COLO668 (cell line): ENCODE measurements at regions not wholly inside any gene's neighbourhood (a gene's known extent, or its start where the extent isn't known, plus 50 kb on each side); places are given as distances from the start of the nearest gene placed in this dataset.
"Not testable (repeated sequence)": the region's sequence is repeated elsewhere in the genome, so short reads cannot be mapped to it uniquely, and the experiment has no call there.

ENCODE experiments used
- DNase-seq: peaks from one replicate; lab custom pipeline; 2025; ENCODE audit not compliant: unreplicated experiment; lab: John Stamatoyannopoulos, UW

- no peak for DNase-seq
These were observed 465.7 kb upstream of the MGAT4C start for GRCh38 chr12:86721713-86722397.

- DNase-seq: no peak
These were observed 463.2 kb upstream of the MGAT4C start for GRCh38 chr12:86719381-86719780.

DNA sequence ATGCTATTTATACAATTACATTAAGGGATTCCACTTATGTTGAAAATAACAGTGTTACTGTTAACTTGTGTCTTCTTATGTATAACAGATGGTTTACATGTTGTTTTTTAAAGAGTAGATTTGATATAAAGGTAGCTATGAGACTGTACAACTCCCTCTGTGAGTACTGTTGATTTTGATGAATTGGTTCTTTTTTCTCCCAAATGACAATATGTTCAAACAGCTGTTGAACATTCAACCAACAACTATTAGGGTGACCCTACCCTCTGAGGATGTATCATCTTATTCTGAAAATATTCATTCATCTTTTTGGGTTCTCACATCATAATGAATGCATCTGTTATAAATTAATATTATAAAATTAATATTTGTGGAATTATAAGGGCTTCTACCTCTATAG lies 456.9 kb upstream of the MGAT4C start:
- no peak for DNase-seq

DNA sequence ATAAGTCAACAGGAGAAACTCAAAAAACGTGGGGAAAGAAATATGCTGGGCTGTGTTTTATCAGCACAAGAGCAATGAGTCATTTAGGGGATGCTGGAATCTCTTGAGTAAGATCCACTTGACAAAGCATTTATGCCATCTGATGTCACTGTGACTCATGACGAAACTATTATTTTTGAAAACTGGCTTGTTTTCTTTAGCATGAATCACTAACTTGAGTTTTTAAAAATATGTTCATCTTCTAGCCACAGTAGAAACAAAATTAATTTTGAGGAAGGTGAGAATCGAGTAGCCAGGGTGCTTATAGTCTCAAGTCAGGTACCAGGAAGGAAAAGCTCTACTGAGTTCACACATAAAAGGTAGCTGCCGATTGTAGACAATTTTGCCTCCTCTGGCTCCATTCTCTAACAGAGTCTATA lies 456.2 kb upstream of the MGAT4C start:
- no peak for DNase-seq

GRCh38 chr12:86711731-86712130 lies 455.5 kb upstream of the MGAT4C start:
- DNase-seq: no peak

DNA sequence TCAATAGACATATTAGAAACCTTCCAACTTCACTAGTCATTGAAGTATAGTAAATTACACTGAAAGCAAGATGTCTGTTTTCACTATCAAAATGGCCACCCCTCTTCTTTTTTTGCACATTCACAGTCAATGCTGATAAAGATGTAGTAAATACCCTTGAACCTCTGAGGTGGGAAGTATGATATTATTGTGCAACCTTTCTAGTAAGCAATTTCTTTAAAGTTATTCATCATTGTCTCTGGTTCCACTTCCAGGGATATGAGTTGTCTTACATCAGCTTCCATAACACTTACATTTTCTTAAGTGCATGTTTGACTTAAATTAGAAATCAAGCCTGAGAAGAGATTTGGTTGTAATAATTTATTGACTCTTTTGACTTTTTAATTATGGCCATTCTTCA lies 453.9 kb upstream of the MGAT4C start:
- no peak for DNase-seq

DNA sequence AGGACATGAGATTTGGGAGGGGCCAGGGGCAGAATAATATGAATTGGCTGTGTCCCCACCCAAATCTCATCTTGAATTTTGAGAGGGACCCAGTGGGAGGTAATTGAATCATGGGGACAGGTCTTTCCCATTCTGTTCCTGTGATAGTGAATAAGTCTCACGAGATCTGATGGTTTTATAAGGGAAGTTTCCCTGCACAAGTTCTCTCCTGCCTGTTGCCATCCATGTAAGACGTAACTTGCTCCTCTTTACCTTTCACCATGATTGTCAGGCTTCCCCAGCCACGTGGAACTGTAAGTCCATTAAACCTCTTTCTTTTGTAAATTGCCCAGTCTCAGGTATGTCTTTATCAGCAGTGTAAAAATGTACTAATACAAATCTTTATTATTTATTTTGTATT lies 452.8 kb upstream of the MGAT4C start:
- DNase-seq: not testable (repeated sequence)

DNA sequence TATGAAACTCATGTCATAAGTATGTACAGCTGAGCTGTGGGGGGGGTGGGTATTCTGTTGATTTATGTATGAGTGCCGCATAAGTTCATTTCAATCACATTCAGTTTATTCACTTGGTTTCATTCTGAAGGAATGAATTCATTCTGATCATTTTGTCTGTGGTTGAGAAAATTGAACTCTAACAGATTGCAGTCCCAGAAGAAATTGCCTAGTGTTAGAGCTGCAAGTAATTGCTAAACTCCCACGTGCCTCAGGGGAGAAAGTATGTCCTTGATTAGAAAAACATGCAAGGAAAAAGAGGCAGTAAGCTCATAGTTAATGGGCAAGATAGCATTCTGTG lies 442.4 kb upstream of the MGAT4C start:
- DNase-seq: no peak

DNA sequence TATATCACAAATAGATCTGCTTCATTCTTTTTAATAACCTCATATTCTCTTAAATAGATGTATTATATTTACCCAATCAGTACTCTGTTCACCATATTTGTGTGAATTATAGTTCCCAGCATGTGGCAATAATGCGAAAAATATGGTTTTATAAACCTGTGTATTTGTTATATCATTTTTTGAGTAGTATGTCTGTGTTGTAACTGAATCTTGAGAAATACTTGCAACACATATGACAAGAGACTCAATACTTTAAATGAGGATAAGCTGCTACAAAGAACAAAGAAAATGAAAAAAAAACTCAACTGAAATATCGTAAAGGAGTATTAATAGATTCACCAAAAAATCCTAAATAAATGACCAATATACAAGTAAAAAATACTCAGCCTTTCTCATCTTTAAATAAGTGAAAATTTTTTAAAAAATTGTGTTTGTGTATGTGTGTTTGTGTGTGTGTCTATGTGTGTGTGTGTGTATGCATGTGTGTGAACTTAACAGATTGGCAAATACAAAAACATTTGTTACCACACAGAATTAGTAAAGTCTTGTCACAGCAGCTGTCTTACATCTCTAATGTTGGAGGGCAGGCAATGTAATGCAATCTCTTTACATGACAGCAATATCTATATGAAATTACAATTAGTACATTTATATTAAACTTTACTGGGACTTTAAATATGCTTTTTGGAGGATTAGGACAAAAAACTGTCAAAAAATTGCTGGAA lies 441.9 kb upstream of the MGAT4C start:
- DNase-seq: no peak

DNA sequence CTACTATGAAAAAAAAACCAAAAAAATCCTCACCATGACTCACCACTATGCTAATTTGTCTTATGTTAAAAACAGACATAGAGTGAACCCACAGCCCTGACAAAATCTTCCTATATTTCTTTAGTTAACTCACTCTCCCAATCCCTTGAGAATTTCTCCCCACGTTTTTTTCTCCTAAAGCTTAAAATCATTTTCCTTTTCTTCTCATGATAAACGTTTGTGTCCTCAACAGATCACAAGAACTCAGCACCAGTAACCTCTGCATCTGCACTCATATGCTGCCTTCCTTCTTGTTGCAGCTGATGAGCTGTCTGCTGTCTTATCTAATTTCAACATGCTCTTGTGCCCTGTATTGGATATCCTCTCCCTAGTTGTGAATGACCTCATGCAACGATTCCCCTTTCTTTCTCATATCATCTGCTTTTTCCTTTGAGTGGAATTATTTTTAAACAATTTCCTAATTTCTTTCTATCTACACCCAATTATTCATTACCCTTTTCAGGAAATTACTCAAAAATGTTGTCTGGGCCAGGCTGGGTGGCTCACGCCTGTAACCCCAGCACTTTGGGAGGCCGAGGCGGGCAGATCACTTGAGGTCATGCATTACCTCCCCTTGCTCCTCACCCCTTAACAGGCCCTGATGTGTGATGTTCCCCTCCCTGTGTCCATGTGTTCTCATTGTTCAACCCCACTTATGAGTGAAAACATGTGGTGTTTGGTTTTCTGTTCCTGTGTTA lies 427.5 kb upstream of the MGAT4C start:
- DNase-seq: no peak

- no peak for DNase-seq
These were observed 424.9 kb upstream of the MGAT4C start for GRCh38 chr12:86681060-86681459.

GRCh38 chr12:86675197-86675596 lies 419.0 kb upstream of the MGAT4C start:
- no peak for DNase-seq

DNA sequence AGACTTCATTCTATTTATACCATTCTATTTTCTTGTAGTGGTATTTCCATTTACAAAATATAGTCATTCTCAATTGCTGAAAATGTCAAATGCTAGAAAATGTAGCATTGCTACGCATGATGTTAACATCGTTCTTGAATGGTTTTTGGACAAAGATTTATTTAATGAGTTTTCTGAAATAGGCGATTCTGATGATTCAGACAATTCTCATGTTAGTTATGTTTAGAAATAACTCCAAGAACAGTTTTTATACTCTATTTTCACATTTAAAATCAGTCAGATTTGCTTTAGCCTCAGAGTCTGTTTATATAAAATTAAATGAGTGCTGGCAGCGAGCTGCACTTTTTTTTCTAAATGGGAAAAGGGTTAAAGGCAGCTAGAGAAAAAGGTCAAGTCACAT lies 414.8 kb upstream of the MGAT4C start:
- DNase-seq: no peak

DNA sequence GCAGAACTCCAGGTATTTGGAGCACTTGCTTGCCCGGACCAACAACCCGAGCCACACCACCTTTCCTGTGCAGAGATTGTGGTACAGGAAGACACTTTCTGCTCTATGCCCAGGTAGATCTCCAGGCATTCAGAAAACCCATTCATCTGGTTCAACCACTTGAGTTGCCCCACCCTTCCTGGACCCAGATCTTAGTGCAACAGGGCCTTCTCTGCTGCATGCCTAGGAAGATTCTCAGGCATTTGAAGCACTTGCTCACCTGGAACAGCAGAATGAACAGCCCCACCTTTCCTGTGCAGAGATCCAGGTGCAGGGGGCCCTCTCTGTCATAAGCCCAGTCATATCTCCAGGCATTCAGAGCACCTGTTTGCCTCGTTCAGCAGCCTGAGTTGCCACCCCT lies 412.8 kb upstream of the MGAT4C start:
- no peak for DNase-seq

DNA sequence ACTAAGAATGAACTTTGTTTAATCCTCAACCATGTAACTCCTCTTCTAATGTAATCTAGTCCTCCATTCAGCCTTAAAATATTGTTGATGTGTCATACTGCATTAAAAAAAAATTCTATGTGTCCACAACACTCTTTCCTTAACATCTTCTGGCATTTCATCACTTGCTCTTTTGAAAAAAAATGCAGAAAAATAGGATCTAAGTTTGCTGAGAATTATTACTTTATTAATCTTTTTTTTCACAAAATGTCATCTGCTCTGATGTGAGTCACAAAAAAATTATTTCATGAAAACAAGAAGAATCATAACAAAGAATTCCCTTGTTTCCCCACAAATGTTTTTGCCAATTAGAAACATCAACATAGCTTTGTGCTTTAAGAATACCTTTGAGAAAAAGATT lies 410.1 kb upstream of the MGAT4C start:
- no peak for DNase-seq

DNA sequence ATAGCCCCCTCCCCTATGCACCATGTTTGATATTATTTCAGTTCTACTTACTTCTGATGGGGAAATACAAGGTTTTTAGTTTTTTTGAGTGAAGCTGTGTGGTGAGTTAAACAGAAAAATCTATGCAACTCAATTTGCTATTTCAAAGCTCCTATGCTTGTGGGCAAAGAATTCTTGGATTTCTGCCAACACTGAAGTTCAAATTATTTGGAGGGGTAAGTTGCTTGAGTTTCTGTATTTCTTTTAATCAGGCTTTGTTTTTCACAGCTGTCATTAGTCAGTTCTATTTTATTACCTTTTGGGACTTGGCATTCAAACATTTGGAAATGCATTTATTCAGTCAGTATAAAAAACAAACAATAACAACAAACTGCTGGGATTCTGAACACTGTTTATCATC lies 407.5 kb upstream of the MGAT4C start:
- DNase-seq: no peak

DNA sequence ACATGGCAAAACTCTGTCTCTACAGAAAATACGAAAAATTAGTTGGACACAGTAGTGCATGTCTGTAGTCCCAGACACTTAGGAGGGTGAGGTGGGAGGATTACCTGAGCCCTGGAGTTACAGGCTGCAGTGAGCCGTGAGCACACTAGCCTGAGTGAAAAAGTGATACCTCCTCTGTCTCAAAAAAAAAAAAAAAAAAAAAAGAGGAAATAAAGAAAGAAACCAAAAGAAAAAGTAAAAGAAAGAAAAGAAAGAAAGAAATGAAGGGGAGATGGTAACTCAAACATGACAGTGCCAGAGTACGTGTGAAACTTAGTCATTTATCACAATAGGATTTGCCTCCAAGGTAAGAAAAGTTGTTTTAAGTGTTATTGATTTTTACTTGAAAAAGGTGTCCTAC lies 407.0 kb upstream of the MGAT4C start:
- DNase-seq: no peak

DNA sequence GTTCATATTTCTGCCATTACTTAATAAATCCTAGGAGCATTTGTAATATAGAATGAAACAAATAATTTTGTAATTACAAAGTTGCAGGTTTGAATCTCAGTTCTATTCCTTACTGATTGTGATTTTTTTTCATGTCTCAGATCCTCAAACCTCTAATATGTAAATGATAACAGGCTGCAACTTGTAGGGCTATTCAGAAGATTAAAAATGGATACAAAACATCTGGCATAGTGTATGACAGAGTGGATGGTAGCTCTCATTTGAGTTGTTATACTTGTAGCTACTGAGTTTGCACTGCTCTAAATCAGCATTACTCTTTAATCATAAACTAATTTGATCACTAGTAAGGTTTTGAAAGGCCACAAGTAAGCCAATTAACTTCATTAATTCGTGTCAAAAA lies 406.3 kb upstream of the MGAT4C start:
- DNase-seq: no peak

GRCh38 chr12:86660488-86661147 lies 404.4 kb upstream of the MGAT4C start:
- DNase-seq: no peak

DNA sequence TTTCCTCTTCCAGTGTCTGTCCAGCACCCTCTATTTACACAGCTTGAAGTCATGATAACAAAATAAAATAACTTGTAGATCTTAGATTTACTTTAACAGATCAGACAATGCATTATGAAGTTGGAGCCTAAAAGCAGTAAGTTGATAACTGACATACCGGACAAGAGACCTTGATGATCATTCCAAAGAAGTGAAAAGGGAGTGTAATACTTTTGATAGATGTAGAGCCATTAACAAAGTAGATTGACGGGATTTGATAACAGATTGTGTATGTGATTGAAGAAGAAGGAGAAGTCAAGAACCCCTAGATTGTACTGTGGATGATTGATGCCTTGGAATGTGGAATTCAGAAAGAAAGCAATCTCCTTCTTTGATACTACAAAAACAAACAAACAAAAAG lies 403.8 kb upstream of the MGAT4C start:
- no peak for DNase-seq

DNA sequence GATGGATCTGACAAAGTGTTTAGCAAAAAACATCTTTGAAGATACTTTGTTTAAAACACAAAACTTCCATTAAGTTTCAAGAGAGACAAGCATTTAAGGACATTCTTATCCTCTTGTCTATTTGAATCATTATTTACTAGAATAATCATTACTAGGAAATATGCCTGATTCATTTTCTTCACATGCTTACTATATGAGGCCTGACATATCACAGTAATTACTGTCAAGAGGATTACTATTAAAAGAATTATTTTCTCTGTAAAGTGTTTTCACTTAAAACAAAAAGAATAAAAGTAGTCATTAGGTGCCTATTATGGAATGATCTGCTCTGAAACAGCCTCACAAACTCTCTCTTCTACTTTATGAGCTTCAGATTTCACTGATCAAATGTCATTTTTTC lies 402.1 kb upstream of the MGAT4C start:
- DNase-seq: no peak

GRCh38 chr12:86647800-86648199 lies 391.6 kb upstream of the MGAT4C start:
- DNase-seq: no peak
